Amygdala (tissue), 56 donors: ENCODE measurements at regions not wholly inside any gene's neighbourhood (a gene's known extent, or its start where the extent isn't known, plus 50 kb on each side); places are given as distances from the start of the nearest gene placed in this dataset.

Source experiments
- DNase-seq, 56 donors: peaks; one replicate each; lab custom pipeline; 2025; lab: John Stamatoyannopoulos, UW

- DNase-seq, result no peak
These were observed 93.9 kb downstream of the HAPSTR1 start for GRCh38 chr16:9185381-9185780.

DNA sequence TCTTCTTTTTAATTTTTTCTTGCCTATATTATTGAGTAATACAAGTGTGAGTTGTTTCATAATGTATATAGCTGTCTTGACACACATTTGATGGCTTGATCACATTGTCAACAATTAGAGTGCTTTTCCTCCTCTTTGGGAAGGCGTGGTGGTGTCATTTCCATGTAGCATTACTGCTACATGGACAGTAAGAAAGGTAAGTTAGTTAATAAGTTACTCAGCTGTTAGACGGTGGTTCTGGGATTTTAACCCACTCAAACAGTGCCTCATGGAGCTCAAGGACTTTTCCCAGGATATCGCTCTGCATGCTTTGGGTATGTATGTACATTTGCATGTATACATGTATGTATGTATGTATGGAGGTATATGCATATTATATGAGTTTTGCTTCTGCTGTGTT lies 94.6 kb downstream of the HAPSTR1 start:
- DNase-seq, result no peak

- no peak for DNase-seq
These were observed 97.3 kb downstream of the HAPSTR1 start for GRCh38 chr16:9188721-9189120.

GRCh38 chr16:9191274-9191850 lies 99.9 kb downstream of the HAPSTR1 start:
- no peak for DNase-seq

GRCh38 chr16:9192746-9193145 lies 101.3 kb downstream of the HAPSTR1 start:
- DNase-seq, result no peak

DNA sequence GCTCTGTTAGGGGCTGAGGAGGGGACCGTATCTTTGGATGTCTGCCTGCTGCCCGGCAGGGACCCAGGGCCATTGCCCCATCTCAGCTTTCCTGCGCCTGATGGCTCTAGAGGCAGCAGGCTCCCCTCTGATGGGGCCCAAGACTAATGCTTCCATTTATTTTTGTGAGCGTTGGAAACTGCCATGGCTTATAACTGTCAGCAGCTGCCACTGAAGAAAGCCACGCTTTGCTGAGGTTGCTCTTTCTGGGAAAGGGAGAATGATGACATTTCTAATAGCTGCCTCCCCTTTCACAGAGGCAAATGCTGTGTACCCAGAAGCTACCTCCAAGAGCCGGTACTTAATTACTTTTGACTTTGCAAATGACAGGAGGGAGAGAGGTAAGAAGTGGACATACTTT lies 103.8 kb downstream of the HAPSTR1 start:
- DNase-seq, result no peak

DNA sequence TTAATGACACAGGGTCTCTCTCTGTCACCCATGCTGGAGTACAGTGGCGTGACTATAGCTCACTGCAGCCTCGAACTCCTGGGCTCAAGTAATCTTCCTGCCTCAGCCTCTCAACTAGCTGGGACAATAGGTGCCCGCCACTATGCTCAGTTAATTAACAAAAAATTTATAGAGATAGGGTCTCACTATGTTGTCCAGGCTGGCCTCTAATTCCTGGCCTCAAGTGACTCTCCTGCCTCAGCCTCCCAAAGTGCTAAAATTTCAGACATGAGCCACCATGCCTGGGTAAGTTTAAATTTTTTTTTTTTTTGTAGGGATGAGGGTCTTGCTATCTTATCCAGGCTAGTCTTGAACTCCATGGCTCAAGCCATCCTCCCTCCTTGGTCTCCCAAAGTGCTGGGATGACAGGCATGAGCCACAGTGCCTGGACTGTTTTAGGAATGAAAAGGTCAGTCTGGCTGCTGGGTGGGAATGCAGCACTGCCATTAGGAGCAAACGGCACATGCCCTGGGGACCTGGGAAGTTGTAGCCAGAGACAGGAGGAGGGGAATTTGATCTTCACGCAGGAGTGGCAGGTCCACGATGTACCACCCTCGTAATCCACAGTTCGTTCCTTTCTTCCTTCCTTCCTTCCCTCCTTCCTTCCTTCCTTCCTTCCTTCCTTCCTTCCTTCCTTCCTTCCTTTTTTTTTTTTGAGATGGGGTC lies 106.7 kb downstream of the HAPSTR1 start:
- DNase-seq, result no peak

- peak in 2 of 56 donors; percentile 3 for DNase-seq
These were observed 107.9 kb downstream of the HAPSTR1 start for GRCh38 chr16:9199311-9199710.

- no peak for DNase-seq
These were observed 108.3 kb downstream of the HAPSTR1 start for GRCh38 chr16:9199751-9200150.

DNA sequence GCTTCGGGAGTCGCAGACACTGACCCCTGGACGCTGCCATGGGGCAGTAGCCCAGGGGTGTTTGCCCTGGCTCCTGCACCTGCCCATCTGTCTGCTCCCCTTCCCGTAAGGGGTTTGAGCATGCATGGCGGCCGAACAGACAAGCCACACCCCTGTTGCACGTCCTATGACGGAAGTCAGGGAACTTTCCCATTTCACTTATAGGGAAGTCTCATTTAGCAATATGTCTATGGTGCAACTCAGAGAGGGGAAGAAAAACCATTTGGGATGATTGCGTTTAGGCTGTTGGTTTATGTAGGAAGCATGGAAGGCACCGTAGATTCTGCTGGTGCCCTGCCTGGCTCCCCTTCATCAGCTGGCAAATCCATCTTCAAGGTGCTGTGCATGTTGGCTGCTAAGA lies 112.5 kb downstream of the HAPSTR1 start:
- DNase-seq, result no peak

GRCh38 chr16:9205661-9206060 lies 114.2 kb downstream of the HAPSTR1 start:
- DNase-seq, result no peak

DNA sequence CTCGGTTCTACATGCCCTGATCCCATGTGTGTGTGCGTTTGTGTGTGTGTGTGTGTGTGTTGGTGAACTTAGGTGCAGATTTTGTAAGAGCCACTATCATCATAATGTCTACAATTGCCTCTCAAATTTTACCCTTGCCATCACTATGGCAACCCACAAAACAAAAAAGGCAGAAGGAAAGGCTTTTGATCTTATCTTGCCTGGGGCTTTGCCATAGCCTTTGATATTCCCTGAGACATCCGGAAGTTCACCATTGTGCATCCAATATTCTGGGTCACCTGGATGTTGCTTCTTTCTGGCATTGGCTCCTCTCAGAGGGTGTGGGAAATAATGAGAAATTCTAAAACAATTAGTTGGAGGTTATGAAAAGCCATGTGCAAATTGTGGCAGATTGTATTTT lies 114.7 kb downstream of the HAPSTR1 start:
- DNase-seq, result no peak

DNA sequence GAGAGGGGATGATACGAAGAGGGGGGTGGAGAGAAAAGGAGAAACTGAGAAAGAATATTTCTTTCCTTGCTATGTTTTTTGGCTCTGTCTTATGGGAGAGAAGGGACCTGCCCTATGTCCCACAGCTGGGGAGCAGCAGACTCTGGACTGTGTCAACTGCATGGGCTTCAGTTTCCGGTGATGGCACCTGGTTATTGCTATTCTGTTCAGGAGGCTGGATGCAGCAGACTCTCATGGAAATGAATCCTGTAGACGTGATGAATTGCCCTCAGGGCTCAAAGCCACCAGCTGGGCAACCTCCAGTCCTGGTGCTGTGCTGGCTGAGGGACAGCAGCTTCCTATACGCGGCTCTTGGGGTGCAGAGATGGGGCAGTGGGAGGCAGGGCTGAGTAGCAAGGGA lies 121.2 kb downstream of the HAPSTR1 start:
- no peak for DNase-seq

GRCh38 chr16:9219813-9220212 lies 128.4 kb downstream of the HAPSTR1 start:
- peak in 4 of 56 donors; percentile 2 to 16 (median 7) for DNase-seq

DNA sequence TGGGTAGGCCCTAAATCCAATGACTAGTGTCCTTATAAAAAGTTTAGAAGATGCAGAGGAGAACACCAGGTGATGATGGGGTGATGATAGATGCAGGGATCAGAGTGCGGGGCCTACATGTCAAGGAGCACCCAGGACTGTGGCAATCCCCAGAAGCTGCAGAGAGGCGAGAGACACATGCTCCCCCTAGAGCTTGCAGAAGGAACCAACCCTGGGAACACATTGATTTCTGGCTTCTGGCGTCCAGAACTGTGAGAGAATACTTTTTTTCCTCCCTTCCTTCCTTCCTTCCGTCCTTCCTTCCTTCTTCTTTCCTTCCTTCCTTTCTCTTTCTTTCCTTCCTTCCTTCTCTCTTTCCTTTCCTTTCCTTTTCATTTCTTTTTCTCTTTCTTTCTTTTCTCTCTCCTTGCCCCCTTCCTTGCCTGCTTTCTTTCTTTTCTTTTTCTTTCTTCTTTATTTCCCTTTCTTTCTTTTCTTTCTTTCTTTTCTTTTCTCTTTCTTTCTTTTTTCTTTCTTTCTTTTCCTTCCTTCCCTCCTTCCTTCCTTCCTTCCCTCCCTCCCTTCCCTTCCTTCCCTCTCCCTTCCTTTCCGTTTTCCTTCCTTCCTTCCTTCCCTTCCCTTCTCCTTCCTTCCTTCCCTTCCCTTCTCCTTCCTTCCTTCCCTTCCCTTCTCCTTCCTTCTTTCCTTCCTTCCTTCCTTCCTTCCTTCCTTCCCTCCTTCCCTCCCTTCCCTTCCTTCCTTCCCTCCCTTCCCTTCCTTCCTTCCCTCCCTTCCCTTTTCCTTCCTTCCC lies 134.3 kb downstream of the HAPSTR1 start:
- peak in 26 of 56 donors; percentile 1 to 63 (median 24) for DNase-seq

DNA sequence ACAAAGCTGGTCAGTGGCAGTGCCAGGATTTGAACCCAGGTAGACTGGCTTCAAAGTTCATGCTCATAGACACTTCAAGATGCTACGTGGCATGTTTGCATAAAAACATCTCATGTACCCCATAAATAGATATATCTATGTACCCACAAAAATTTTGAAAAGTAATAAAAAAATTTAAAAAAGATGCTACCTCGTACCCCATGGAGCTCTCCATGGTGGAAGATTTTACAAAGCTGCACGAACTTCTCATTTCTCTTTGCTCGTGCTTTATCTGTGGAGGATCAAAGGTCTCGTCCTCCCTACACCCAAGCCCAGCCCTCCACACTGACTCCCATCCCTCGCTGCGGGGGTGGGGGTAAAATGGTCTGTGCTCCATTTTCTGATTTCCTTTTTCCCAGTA lies 135.5 kb downstream of the HAPSTR1 start:
- DNase-seq, result no peak

- no peak for DNase-seq
These were observed 139.6 kb downstream of the HAPSTR1 start for GRCh38 chr16:9231039-9231438.

GRCh38 chr16:9232102-9232770 lies 140.8 kb downstream of the HAPSTR1 start:
- no peak for DNase-seq

DNA sequence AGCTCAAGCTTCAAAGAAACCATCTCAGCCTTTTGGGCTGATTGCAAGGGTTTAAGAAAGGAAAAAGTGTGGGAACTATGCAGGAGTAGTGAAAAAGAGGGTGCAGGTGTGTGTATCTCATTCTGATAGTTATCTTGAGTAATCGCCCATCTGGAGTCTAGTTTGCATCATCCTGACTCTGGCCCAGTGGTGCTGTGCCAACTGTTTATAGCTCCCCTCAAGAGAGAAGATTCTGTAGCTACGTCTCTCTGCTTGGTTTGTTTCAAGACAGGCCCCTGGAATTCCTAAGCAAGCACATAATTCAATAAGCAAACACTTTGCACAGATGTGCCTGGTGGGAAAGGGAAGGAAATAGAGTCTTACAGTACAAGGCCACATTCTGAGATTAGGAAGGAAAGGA lies 144.4 kb downstream of the HAPSTR1 start:
- DNase-seq, result peak in 1 of 56 donors; percentile 27

DNA sequence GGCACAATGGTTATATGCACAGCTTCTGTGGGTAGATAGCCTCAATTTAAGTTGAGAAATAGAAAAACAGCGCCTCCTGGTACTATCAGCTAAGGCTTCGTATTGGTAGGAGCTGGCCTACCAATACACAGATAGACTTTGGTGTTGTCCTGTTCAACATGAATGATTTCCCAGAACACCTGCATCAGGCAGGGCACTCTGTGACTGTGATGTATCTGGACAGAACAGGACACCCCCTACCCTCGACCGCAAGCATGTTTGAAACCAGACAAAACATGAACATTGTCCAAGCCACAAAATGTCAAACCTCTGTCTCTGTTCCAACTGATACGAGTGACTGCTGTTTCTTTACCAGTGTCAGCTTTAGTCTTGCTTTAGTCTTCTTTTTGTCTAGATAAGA lies 144.9 kb downstream of the HAPSTR1 start:
- DNase-seq, result no peak

- DNase-seq, result no peak
These were observed 146.9 kb downstream of the HAPSTR1 start for GRCh38 chr16:9238346-9238745.
